Prostate gland (tissue), 2 donors: ENCODE measurements at regions not wholly inside any gene's neighbourhood (a gene's known extent, or its start where the extent isn't known, plus 50 kb on each side); places are given as distances from the start of the nearest gene placed in this dataset.

Experiments used
- DNase-seq: peaks from one replicate; pipeline ENCODE4 v3.0.0-alpha.2; 2019; ENCODE audit warnings: low spot score
- H3K27ac ChIP-seq, 2 donors: fragments of 200-600 bp; sonication (generic); 2 replicates each; pipeline ENCODE4 v1.5.1; 2017 to 2019
- H3K27me3 ChIP-seq: fragments of 200-600 bp; sonication (generic); replicated peaks from 2 replicates; pipeline ENCODE4 v1.5.1; 2019; ENCODE audit not compliant: insufficient read depth
- H3K36me3 ChIP-seq, 2 donors: fragments of 200-600 bp; sonication (generic); 1 replicate in 1 of 2; 2 replicates in 1 of 2; pipeline versions ENCODE4 v1.5.1 to v1.8.1; 2017 to 2019
- H3K4me1 ChIP-seq: fragments of 200-600 bp; sonication (generic); replicated peaks from 2 replicates; pipeline ENCODE4 v1.5.1; 2019
- H3K4me3 ChIP-seq, 2 donors: fragments of 200-600 bp; sonication (generic); 2 replicates each; pipeline ENCODE4 v1.5.1; 2017 to 2019
- H3K9me3 ChIP-seq: fragments of 200-600 bp; sonication (generic); 2 replicates; pipeline ENCODE4 v1.5.1; 2017
- POLR2A ChIP-seq: fragments of 450-650 bp; IDR thresholded peaks from one replicate; pipeline ENCODE4 v1.6.1; 2016; ENCODE audit warnings: antibody characterized with exemption, mild to moderate bottlenecking
- POLR2AphosphoS5 ChIP-seq: sonication (generic); formaldehyde crosslinking; IDR thresholded peaks from one replicate; pipeline ENCODE4 v1.6.1; 2017; ENCODE audit warnings: antibody characterized with exemption
- WGBS: methylation state at CpG from one replicate; pipeline ENCODE4 v1.1.5; 2018; 5-methylcytosine and 5-hydroxymethylcytosine counted together
- intact Hi-C: fragments of 100-400 bp; cut with DNase I; formaldehyde crosslinking; loops from one replicate; pipeline ENCODE4 v1.14.2; 2022
- TF ChIP-seq, protein P1 (sequence below), 4 experiments: fragments of 200-600 bp in 2 of 4; fragments of 450-650 bp in 2 of 4; sonication (generic) in 2 of 4; IDR thresholded peaks; 1 replicate in 3 of 4; 2 replicates in 1 of 4; pipeline ENCODE4 v1.5.1; 2016 to 2019; ENCODE audit warnings: antibody characterized with exemption in 4 of 4, mild to moderate bottlenecking in 2 of 4, moderate library complexity in 2 of 4

- DNase-seq: no peak
- Histone ChIP-seq H3K27ac (no peak overlapping the region), H3K4me1 (no peaks in the 10 kb centered on the region), H3K9me3 (no peaks in the 10 kb centered on the region), H3K4me3 (no peak overlapping the region), H3K27me3 (no peaks in the 10 kb centered on the region), H3K36me3 (no peaks in the 10 kb centered on the region)
- TF ChIP-seq, protein P1, sequence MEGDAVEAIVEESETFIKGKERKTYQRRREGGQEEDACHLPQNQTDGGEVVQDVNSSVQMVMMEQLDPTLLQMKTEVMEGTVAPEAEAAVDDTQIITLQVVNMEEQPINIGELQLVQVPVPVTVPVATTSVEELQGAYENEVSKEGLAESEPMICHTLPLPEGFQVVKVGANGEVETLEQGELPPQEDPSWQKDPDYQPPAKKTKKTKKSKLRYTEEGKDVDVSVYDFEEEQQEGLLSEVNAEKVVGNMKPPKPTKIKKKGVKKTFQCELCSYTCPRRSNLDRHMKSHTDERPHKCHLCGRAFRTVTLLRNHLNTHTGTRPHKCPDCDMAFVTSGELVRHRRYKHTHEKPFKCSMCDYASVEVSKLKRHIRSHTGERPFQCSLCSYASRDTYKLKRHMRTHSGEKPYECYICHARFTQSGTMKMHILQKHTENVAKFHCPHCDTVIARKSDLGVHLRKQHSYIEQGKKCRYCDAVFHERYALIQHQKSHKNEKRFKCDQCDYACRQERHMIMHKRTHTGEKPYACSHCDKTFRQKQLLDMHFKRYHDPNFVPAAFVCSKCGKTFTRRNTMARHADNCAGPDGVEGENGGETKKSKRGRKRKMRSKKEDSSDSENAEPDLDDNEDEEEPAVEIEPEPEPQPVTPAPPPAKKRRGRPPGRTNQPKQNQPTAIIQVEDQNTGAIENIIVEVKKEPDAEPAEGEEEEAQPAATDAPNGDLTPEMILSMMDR (IDR thresholded peaks at IDR 0.05): no peak
- no peak for TF ChIP-seq POLR2AphosphoS5
- no peak for TF ChIP-seq POLR2A
- intact Hi-C loops: no loop called here
- WGBS: 93% methylated on average over 4 of the region's 4 CpGs
Observed at GRCh38 chr3:22297436-22297835, 546.4 kb upstream of the ZNF385D start.

GRCh38 chr3:22306454-22306853, 555.4 kb upstream of the ZNF385D start:
- intact Hi-C loops: no loop called here
- H3K9me3 ChIP-seq: no peaks in the 10 kb centered on the region
- H3K27ac ChIP-seq: no peak overlapping the region
- no peaks in the 10 kb centered on the region for H3K27me3 ChIP-seq
- TF ChIP-seq, protein P1 (IDR thresholded peaks at IDR 0.05): no peak
- TF ChIP-seq POLR2A (no peak), POLR2AphosphoS5 (no peak)
- H3K36me3 ChIP-seq: no peaks in the 10 kb centered on the region
- DNase-seq: no peak
- no peaks in the 10 kb centered on the region for H3K4me1 ChIP-seq
- WGBS: 56% methylated on average over 3 of the region's 3 CpGs
- H3K4me3 ChIP-seq: no peak overlapping the region

- Histone ChIP-seq H3K4me3 (no peak overlapping the region), H3K9me3 (no peaks in the 10 kb centered on the region), H3K27me3 (no peaks in the 10 kb centered on the region), H3K4me1 (no peaks in the 10 kb centered on the region), H3K27ac (no peak overlapping the region), H3K36me3 (no peaks in the 10 kb centered on the region)
- TF ChIP-seq POLR2AphosphoS5: no peak
- no peak for TF ChIP-seq POLR2A
- TF ChIP-seq, protein P1 (IDR thresholded peaks at IDR 0.05): no peak
- no peak for DNase-seq
- intact Hi-C loops: no loop called here
- 10% methylated on average over 1 of the region's 1 CpG for WGBS
Observed at GRCh38 chr3:22308871-22309270, 557.9 kb upstream of the ZNF385D start.

DNA sequence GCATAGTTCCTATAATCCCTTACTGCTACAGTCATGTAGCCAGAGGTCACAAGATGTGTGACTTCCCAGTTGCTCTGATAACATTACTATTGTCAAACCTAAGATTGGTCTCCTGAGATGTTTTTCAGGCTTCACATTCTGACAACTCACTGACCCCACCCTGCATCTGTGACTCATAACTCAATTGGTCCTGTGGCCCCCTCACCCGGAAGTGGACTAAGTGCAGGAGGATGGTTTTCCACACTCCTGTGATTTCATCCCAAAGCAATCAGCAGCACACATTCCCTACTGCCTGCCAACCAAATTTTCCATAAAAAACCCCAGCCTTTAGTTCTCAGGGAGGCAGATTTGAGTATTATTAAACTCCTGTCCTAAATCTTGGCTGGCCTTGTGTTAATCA, 564.9 kb upstream of the ZNF385D start:
- TF ChIP-seq, protein P1 (IDR thresholded peaks at IDR 0.05): no peak
- TF ChIP-seq POLR2AphosphoS5 (no peak), POLR2A (no peak)
- Histone ChIP-seq H3K9me3 (no peaks in the 10 kb centered on the region), H3K27me3 (no peaks in the 10 kb centered on the region), H3K4me1 (no peaks in the 10 kb centered on the region), H3K36me3 (no peaks in the 10 kb centered on the region), H3K27ac (no peak overlapping the region), H3K4me3 (no peak overlapping the region)
- intact Hi-C loops: no loop called here
- DNase-seq: no peak
- 67% methylated on average over 1 of the region's 1 CpG for WGBS

DNA sequence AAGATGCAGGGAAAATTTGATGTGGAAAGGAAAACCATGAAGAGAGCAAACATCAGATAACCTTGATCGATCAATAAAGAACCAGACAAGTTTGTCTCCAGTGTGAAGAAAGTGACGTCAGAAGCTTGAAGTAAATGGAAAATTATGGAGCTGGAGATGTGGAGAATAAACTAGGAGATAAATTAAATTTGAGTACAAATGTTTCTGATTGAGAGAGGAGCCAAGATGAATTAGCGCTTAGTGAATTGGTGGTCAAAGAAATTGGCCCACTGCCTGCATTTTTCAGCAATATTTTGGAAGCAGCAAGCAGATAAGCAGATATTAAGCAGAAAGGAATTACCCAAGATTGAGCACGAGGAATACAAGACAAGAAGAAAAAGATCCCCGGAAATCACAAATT, 567.3 kb upstream of the ZNF385D start:
- TF ChIP-seq, protein P1 (IDR thresholded peaks at IDR 0.05): no peak
- TF ChIP-seq POLR2AphosphoS5: no peak
- TF ChIP-seq POLR2A: no peak
- no peak for DNase-seq
- Histone ChIP-seq H3K4me1 (no peaks in the 10 kb centered on the region), H3K36me3 (no peaks in the 10 kb centered on the region), H3K4me3 (no peak overlapping the region), H3K27ac (no peak overlapping the region), H3K27me3 (no peaks in the 10 kb centered on the region), H3K9me3 (no peaks in the 10 kb centered on the region)
- intact Hi-C loops: no loop called here
- 71% methylated on average over 5 of the region's 5 CpGs for WGBS
